ENCODE measurements at regions not wholly inside any gene's neighbourhood (a gene's known extent, or its start where the extent isn't known, plus 50 kb on each side); places are given as distances from the start of the nearest gene placed in this dataset.
A peak's percentile ranks its signal among the peaks of the same experiment; 100 is the strongest.

- Histone ChIP-seq H3K27me3 (ENCODE audit: control insufficient read depth in 1 of 2, insufficient read depth in 2 of 2, low read length in 2 of 2) (no peaks in the 10 kb centered on the region), H3K4me1 (ENCODE audit: control insufficient read depth in 2 of 2, insufficient read depth in 2 of 2, low read length in 1 of 2) (peaks cover 3 to 17% of the 10 kb centered on the region in 2 donors), H3K27ac (ENCODE audit: low read depth in 2 of 2, low read length in 1 of 2) (no peak overlapping the region), H3K9me3 (ENCODE audit: control insufficient read depth in 2 of 2, insufficient read depth in 1 of 2, low read depth in 1 of 2, low read length in 1 of 2) (no peaks in the 10 kb centered on the region), H3K4me3 (ENCODE audit: low read depth in 1 of 2, low read length in 2 of 2) (no peak overlapping the region), H3K36me3 (ENCODE audit: control insufficient read depth in 2 of 2, insufficient read depth in 2 of 2, low read length in 1 of 2) (no peaks in the 10 kb centered on the region)
- WGBS, 2 donors, result 78 to 79% methylated on average over 12 of the region's 12 CpGs
Observed at GRCh38 chr11:120061036-120061760, 76.7 kb downstream of the TRIM29 start.

- H3K9me3 ChIP-seq (ENCODE audit: control insufficient read depth in 2 of 2, insufficient read depth in 1 of 2, low read depth in 1 of 2, low read length in 1 of 2), result no peaks in the 10 kb centered on the region
- WGBS, 2 donors, result 90 to 91% methylated on average over 7 of the region's 7 CpGs
- H3K27me3 ChIP-seq (ENCODE audit: control insufficient read depth in 1 of 2, insufficient read depth in 2 of 2, low read length in 2 of 2), result no peaks in the 10 kb centered on the region
- H3K4me3 ChIP-seq (ENCODE audit: low read depth in 1 of 2, low read length in 2 of 2), result no peak overlapping the region
- H3K4me1 ChIP-seq (ENCODE audit: control insufficient read depth in 2 of 2, insufficient read depth in 2 of 2, low read length in 1 of 2), result peaks cover 3 to 20% of the 10 kb centered on the region in 2 donors
- H3K36me3 ChIP-seq (ENCODE audit: control insufficient read depth in 2 of 2, insufficient read depth in 2 of 2, low read length in 1 of 2), result no peaks in the 10 kb centered on the region
- H3K27ac ChIP-seq (ENCODE audit: low read depth in 2 of 2, low read length in 1 of 2), result no peak overlapping the region
Observed at GRCh38 chr11:120060512-120060911, 77.4 kb downstream of the TRIM29 start.

- no peaks in the 10 kb centered on the region for H3K27me3 ChIP-seq (ENCODE audit: control insufficient read depth in 1 of 2, insufficient read depth in 2 of 2, low read length in 2 of 2)
- H3K4me1 ChIP-seq (ENCODE audit: control insufficient read depth in 2 of 2, insufficient read depth in 2 of 2, low read length in 1 of 2), result peaks cover 3 to 15% of the 10 kb centered on the region in 2 donors
- no peak overlapping the region for H3K4me3 ChIP-seq (ENCODE audit: low read depth in 1 of 2, low read length in 2 of 2)
- no peaks in the 10 kb centered on the region for H3K9me3 ChIP-seq (ENCODE audit: control insufficient read depth in 2 of 2, insufficient read depth in 1 of 2, low read depth in 1 of 2, low read length in 1 of 2)
- no peak overlapping the region for H3K27ac ChIP-seq (ENCODE audit: low read depth in 2 of 2, low read length in 1 of 2)
- no peaks in the 10 kb centered on the region for H3K36me3 ChIP-seq (ENCODE audit: control insufficient read depth in 2 of 2, insufficient read depth in 2 of 2, low read length in 1 of 2)
- 84 to 92% methylated on average over 4 of the region's 4 CpGs for WGBS, 2 donors
Observed at GRCh38 chr11:120058931-120059330, 79.0 kb downstream of the TRIM29 start.

GRCh38 chr11:120057595-120058581, 80.0 kb downstream of the TRIM29 start:
- Histone ChIP-seq H3K36me3 (ENCODE audit: control insufficient read depth in 2 of 2, insufficient read depth in 2 of 2, low read length in 1 of 2) (no peaks in the 10 kb centered on the region), H3K9me3 (ENCODE audit: control insufficient read depth in 2 of 2, insufficient read depth in 1 of 2, low read depth in 1 of 2, low read length in 1 of 2) (peaks cover 0 to under 1% of the 10 kb centered on the region in 2 donors), H3K27me3 (ENCODE audit: control insufficient read depth in 1 of 2, insufficient read depth in 2 of 2, low read length in 2 of 2) (no peaks in the 10 kb centered on the region), H3K27ac (ENCODE audit: low read depth in 2 of 2, low read length in 1 of 2) (no peak overlapping the region), H3K4me1 (ENCODE audit: control insufficient read depth in 2 of 2, insufficient read depth in 2 of 2, low read length in 1 of 2) (peaks cover 3 to 15% of the 10 kb centered on the region in 2 donors), H3K4me3 (ENCODE audit: low read depth in 1 of 2, low read length in 2 of 2) (no peak overlapping the region)
- 55 to 61% methylated on average over 18 of the region's 18 CpGs for whole genome bisulfite sequencing, 2 donors

- H3K36me3 ChIP-seq (ENCODE audit: control insufficient read depth in 2 of 2, insufficient read depth in 2 of 2, low read length in 1 of 2), result no peaks in the 10 kb centered on the region
- peaks cover under 1 to 9% of the 10 kb centered on the region in 2 donors for H3K4me1 ChIP-seq (ENCODE audit: control insufficient read depth in 2 of 2, insufficient read depth in 2 of 2, low read length in 1 of 2)
- no peak overlapping the region for H3K4me3 ChIP-seq (ENCODE audit: low read depth in 1 of 2, low read length in 2 of 2)
- WGBS, 2 donors, result 56 to 62% methylated on average over 4 of the region's 4 CpGs
- no peaks in the 10 kb centered on the region for H3K27me3 ChIP-seq (ENCODE audit: control insufficient read depth in 1 of 2, insufficient read depth in 2 of 2, low read length in 2 of 2)
- peaks cover 0 to 3% of the 10 kb centered on the region in 2 donors for H3K9me3 ChIP-seq (ENCODE audit: control insufficient read depth in 2 of 2, insufficient read depth in 1 of 2, low read depth in 1 of 2, low read length in 1 of 2)
- peak overlapping the region; percentile 37 to 53 for H3K27ac ChIP-seq (ENCODE audit: low read depth in 2 of 2, low read length in 1 of 2)
Observed at GRCh38 chr11:120057028-120057330, 80.9 kb downstream of the TRIM29 start.

GRCh38 chr11:120056301-120057027, 81.4 kb downstream of the TRIM29 start:
- H3K4me1 ChIP-seq (ENCODE audit: control insufficient read depth in 2 of 2, insufficient read depth in 2 of 2, low read length in 1 of 2), result peaks cover 0 to 7% of the 10 kb centered on the region in 2 donors
- H3K27me3 ChIP-seq (ENCODE audit: control insufficient read depth in 1 of 2, insufficient read depth in 2 of 2, low read length in 2 of 2), result no peaks in the 10 kb centered on the region
- H3K9me3 ChIP-seq (ENCODE audit: control insufficient read depth in 2 of 2, insufficient read depth in 1 of 2, low read depth in 1 of 2, low read length in 1 of 2), result peaks cover 0 to 3% of the 10 kb centered on the region in 2 donors
- WGBS, 2 donors, result 67 to 77% methylated on average over 10 of the region's 10 CpGs
- H3K27ac ChIP-seq (ENCODE audit: low read depth in 2 of 2, low read length in 1 of 2), result peak overlapping the region; percentile 53 to 69
- H3K4me3 ChIP-seq (ENCODE audit: low read depth in 1 of 2, low read length in 2 of 2), result no peak overlapping the region
- no peaks in the 10 kb centered on the region for H3K36me3 ChIP-seq (ENCODE audit: control insufficient read depth in 2 of 2, insufficient read depth in 2 of 2, low read length in 1 of 2)

- peak overlapping the region; percentile 53 to 69 for H3K27ac ChIP-seq (ENCODE audit: low read depth in 2 of 2, low read length in 1 of 2)
- no peak overlapping the region for H3K4me3 ChIP-seq (ENCODE audit: low read depth in 1 of 2, low read length in 2 of 2)
- no peaks in the 10 kb centered on the region for H3K36me3 ChIP-seq (ENCODE audit: control insufficient read depth in 2 of 2, insufficient read depth in 2 of 2, low read length in 1 of 2)
- H3K27me3 ChIP-seq (ENCODE audit: control insufficient read depth in 1 of 2, insufficient read depth in 2 of 2, low read length in 2 of 2), result no peaks in the 10 kb centered on the region
- H3K4me1 ChIP-seq (ENCODE audit: control insufficient read depth in 2 of 2, insufficient read depth in 2 of 2, low read length in 1 of 2), result peaks cover 0 to 7% of the 10 kb centered on the region in 2 donors
- peaks cover 0 to 3% of the 10 kb centered on the region in 2 donors for H3K9me3 ChIP-seq (ENCODE audit: control insufficient read depth in 2 of 2, insufficient read depth in 1 of 2, low read depth in 1 of 2, low read length in 1 of 2)
Observed at GRCh38 chr11:120055646-120056045, 82.3 kb downstream of the TRIM29 start.

GRCh38 chr11:120054753-120055045, 83.2 kb downstream of the TRIM29 start:
- no peak overlapping the region for H3K27ac ChIP-seq (ENCODE audit: low read depth in 2 of 2, low read length in 1 of 2)
- H3K36me3 ChIP-seq (ENCODE audit: control insufficient read depth in 2 of 2, insufficient read depth in 2 of 2, low read length in 1 of 2), result no peaks in the 10 kb centered on the region
- no peaks in the 10 kb centered on the region for H3K27me3 ChIP-seq (ENCODE audit: control insufficient read depth in 1 of 2, insufficient read depth in 2 of 2, low read length in 2 of 2)
- H3K4me1 ChIP-seq (ENCODE audit: control insufficient read depth in 2 of 2, insufficient read depth in 2 of 2, low read length in 1 of 2), result peaks cover 0 to 7% of the 10 kb centered on the region in 2 donors
- H3K4me3 ChIP-seq (ENCODE audit: low read depth in 1 of 2, low read length in 2 of 2), result no peak overlapping the region
- 81 to 86% methylated on average over 4 of the region's 4 CpGs for WGBS, 2 donors
- peaks cover 0 to 3% of the 10 kb centered on the region in 2 donors for H3K9me3 ChIP-seq (ENCODE audit: control insufficient read depth in 2 of 2, insufficient read depth in 1 of 2, low read depth in 1 of 2, low read length in 1 of 2)

- H3K27me3 ChIP-seq (ENCODE audit: control insufficient read depth in 1 of 2, insufficient read depth in 2 of 2, low read length in 2 of 2), result no peaks in the 10 kb centered on the region
- no peak overlapping the region for H3K4me3 ChIP-seq (ENCODE audit: low read depth in 1 of 2, low read length in 2 of 2)
- no peak overlapping the region for H3K27ac ChIP-seq (ENCODE audit: low read depth in 2 of 2, low read length in 1 of 2)
- 77 to 80% methylated on average over 3 of the region's 3 CpGs for WGBS, 2 donors
- H3K9me3 ChIP-seq (ENCODE audit: control insufficient read depth in 2 of 2, insufficient read depth in 1 of 2, low read depth in 1 of 2, low read length in 1 of 2), result peaks cover 0 to 3% of the 10 kb centered on the region in 2 donors
- no peaks in the 10 kb centered on the region for H3K36me3 ChIP-seq (ENCODE audit: control insufficient read depth in 2 of 2, insufficient read depth in 2 of 2, low read length in 1 of 2)
- H3K4me1 ChIP-seq (ENCODE audit: control insufficient read depth in 2 of 2, insufficient read depth in 2 of 2, low read length in 1 of 2), result peaks cover 0 to 7% of the 10 kb centered on the region in 2 donors
Observed at GRCh38 chr11:120054016-120054752, 83.7 kb downstream of the TRIM29 start.
